HL-60/S4 treated with phorbol 12-myristate 13-acetate at 8.2 ng/mL for 4 days and 3 days (cell line): ENCODE measurements at regions not wholly inside any gene's neighbourhood (a gene's known extent, or its start where the extent isn't known, plus 50 kb on each side); places are given as distances from the start of the nearest gene placed in this dataset.
"Not testable (repeated sequence)": the region's sequence is repeated elsewhere in the genome, so short reads cannot be mapped to it uniquely, and the experiment has no call there.

Source experiments
- in situ Hi-C: fragments of 300-500 bp; cut with MboI; formaldehyde crosslinking; loops from 2 replicates; pipeline ENCODE4 v1.15.0; 2022; ENCODE audit warnings: low sequenced_read_pairs

DNA sequence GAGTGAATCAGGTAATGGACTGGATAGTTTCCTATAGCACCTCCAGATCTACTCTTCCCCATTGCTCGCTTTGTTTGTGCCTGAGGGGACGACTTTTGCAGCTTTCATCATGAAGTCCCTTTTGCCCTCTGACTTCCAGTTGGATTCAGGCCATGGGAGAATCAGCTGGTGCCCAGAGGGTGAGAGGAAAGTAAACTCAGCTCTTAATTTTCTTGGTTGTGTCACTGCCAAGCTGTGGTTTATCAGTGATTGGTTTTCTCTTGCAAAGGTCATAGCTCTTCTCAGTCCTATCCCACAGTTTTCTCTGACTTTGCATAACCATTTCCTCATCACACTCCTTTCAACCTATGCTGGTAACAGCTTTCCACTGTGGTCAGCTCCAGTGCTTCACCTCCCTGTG is 200.1 kb downstream of the KCNJ2 start:
- in situ Hi-C loops: no loop called here

DNA sequence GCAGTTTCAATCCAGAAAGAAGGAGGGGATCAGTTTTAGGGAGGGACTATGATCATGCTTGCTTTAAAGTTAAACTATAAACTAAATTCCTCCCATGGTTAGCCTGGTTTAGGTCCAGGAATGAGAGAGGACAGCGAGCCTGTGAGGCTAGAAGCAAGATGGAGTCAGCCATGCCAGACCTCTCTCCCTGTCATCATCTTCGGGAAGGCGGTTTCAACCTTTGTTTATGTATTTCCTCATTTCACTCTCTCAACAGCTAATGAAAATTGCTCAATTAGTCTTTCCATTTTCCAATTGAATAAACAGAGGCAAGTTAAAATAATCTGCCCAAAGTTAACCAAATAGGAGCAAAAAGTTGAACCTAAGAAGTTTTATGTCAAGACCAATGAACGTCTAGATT is 201.5 kb downstream of the KCNJ2 start:
- in situ Hi-C loops: no loop called here

DNA sequence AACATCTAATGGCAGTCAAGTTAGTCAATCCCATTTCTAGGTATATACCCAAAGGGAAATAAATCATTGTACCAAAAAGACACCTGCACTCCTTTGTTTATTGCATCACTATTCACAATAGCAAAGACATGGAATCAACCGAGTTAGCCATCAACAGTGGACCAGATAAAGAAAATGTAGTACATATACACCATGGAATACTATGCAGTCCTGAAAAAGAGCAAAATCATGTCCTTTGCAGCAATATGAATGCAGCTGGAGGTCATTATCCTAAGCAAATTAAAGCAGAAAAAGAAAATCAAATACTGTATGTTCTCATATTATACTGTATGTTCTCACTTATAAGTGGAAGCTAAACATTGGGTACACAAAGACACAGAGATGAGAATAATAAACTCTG is 204.0 kb downstream of the KCNJ2 start:
- in situ Hi-C loops: no loop called here

DNA sequence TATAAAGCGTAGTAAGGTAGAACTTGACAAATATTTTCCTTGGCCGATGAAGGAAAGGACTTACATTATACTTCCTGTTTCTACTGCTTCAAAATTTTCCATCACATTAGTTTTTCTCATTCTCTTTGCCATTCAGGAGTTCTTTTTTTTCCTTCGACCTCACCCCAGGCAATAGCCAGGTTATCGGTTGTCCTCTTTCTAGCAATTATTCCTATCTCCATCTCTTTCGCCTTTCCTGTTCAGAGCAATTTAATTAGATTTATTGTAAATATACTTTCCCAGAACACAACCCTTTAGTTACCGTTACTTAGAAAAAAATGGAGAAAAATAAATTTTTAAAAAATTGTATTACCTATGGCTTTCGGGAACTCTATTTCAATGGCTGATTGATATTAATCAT is 205.2 kb downstream of the KCNJ2 start:
- in situ Hi-C loops: no loop called here

DNA sequence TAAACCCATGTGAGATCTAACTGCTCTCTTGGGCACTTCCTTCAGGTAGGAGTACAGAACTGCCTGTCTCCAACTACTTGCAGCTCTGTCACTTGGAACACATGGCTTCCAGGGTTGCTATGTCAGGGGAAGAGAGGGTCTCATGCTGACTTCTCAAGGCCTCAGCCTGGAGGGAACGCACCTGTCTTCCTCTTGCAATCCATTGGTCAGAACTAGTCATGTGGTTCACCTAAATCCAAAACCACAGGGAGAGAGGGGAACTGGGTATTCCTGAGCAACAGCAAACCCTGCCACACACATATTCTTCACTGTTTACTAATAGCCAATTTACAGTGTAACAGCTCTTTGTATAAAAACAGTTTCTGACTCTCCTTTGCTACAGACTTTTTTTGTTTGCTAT is 206.1 kb downstream of the KCNJ2 start:
- in situ Hi-C loops: no loop called here

DNA sequence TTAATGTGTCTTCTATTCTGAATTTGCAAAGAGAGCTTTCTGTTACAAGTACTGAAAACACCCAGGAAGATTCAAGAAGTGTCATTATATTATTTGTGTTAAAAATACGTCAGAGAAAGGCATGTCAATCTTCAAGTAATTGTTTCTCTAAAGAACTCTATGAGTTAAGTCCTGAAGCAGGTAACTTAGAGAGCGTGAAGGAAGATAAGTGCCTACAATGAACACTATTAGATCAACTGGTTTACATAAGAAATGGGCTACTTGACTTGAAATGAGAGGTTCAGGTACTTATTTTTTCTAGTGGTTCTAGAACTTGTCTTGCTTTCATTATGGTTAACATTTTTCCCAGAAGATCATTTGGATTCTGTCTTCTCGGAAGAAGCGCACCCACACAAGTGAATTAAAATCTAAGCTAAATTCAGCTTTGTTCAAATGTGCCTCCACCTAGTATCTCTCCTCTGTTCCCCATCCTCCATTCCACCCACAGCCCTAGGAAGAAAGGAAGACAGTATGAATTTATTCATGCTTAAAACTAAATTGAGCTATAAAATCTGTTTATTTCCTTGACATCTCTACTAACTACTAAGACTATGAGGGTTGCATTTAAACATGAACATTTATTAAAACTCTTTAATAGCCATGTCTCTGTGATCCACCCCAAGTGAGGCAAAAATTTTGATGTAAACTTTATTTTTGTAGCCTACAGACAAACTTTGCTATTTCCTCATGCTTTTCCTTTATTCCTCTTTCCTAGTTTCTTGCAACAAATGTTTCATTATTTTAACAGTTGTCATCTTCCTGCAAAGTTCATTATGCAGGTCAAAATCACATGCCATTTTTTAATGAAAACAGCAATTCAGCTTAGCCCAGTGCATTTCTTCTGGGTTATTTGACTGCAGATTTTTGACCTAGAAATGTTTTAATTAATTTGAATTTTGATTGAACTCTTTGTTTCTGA is 206.8 kb downstream of the KCNJ2 start:
- in situ Hi-C loops: no loop called here

DNA sequence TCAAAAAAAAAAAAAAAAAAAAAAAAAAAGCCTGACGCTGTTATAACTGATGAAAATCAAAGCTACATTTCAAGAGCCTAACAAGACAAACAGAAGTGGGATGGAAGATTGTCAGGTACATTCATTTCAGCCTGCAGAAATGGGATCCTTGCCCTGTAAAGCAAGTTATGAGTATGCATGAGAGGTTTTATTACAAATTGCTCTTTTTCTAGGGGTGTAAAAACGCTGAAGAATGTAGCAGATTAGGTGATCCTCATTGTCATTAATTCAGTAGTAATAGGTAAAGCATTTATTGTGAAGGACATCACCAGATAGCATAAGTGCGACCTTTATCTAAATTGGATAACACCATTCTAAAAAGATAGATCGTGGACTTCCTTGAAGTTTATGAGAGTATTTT is 208.3 kb downstream of the KCNJ2 start:
- in situ Hi-C loops: no loop called here

DNA sequence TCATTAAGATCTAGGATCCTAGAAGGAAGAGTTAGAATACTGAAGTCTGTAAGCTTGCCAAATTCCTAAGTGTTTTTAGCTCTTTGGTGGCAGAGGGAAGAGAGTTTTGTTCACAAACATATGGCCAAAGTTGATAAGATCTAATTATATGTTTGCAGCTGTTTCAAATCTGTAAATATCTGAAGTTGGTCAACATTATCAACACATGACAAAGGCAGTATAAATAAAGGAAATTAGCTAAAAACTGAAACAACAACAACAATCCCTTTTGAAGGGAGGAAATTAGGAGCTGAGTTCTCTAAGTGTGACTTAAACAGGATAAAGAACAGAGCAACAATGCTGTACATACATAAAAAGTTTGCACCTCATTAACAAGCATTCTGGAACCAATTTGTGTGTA is 208.7 kb downstream of the KCNJ2 start:
- in situ Hi-C loops: no loop called here

DNA sequence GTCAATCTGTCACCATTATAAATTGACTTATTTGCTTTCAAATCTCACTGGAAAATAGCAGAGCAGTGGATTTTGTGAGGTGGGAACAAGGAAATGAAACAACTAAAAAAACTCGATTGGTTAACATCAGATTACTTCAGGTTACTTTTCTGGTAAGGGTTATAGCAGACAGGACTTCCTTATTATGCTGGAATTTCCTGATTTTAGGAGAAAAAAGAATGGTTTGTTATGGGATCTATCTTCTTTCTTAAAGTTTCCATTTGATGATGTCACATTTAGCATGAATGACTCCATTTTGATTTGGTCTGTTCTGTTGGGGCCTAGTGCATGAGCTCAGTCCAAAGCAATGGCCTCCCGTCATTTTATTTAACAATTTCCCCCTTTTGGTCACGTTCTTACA is 210.6 kb downstream of the KCNJ2 start:
- in situ Hi-C loops: no loop called here

DNA sequence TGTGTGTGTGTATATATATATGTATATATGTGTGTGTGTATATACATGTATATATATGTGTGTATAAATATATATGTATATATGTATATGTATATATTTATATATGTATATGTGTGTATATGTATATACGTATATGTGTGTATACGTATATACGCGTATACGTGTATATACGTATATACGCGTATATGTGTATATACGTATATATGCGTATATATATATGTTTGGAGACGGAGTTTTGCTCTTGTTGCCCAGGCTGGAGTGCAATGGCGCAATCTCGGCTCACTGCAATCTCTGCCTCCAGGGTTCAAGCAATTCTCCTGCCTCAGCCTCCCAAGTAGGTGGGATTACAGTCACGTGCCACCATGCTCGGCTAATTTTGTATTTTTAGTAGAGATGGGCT is 212.6 kb downstream of the KCNJ2 start:
- in situ Hi-C loops: not testable (repeated sequence)

DNA sequence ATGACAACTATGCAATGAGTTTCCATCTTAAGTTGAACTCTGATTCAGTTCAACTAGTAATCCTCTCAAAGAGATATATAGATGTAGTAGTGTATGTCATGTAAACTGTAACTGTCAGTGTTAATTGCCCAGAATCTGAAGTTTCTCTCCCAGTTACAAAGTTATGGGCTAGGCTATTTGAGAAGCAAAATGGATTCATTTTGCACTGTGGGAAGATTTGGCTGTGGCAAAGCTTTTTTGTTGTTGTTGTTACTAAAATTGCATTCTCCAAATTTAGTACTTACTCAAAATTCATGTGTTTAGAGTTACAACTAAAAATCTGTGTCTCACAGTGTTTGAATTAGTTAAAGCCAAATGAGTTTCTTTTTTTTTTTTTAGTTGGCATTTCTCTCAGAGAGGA is 219.0 kb downstream of the KCNJ2 start:
- in situ Hi-C loops: no loop called here

DNA sequence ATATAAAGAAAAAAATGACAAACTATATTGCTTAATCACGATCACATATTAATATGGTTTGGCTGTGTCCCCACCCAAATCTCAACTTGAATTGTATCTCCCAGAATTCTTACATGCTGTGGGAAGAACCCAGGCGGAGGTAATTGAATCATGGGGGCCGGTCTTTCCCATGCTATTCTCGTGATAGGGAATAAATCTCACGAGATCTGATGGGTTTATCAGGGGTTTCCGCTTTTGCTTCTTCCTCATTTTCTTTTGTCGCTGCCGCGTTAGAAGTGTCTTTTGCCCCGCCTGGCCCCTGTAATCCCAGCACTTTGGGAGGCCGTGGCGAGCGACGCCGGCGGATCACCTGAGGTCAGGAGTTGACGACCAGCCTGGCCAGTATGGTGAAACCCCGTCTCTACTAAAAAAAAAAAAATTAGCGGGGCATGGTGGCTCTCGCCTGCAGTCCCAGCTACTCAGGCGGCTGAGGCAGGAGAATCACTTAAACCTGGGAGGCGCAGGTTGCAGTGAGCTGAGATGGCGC is 220.0 kb downstream of the KCNJ2 start:
- in situ Hi-C loops: not testable (repeated sequence)

DNA sequence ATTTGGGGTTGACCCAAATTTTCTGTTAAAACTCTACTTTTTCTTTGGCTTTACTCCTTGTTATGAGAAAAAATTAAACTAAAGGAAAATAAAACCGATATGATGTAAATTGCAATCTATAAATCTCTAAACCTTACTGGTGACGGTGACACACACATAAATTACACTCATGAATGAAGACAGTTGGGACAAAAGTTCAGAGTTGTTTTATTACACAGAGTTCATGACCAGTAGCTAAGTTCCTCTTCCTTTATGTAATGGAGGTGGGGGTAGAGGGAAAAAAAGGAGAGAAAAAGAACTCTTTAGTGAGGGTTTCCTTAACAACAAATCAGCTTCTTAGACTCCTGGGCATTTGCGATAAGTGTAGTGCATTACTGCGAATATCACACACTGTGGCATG is 220.7 kb downstream of the KCNJ2 start:
- in situ Hi-C loops: no loop called here

DNA sequence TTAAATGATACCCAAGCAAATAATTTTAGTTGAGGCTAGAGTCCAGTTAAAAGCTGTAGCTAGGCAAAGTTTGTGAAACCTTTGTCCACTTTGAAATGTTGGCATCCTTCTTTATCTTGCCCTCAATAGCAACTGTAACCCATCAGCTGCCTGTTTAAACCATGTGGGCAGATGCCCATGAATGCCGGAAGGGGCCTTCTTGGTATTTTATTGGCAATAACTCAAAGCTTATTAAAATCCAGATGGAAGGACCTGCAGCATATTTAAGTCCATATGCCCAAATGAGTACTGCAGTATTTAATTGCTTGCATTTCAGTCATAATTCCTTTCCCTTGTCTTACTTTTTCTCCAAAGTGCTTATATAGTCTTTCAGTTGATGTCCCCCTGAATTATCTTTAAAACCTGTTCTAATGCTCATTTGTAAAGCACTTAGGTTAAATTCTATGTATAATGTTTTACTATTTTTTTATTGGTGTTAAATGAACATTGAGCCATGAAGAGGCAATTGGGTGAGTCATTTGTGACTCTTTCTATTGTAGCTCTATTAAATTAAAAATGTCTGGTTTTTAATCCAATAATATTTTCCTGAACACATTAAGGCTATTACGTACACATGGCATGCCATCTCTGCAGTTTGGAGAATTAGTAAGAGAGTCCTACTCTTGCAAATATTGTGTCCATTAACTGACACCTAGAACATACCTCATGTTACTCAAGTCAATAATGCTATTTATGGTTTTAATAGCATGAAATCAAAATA is 225.3 kb downstream of the KCNJ2 start:
- in situ Hi-C loops: no loop called here

DNA sequence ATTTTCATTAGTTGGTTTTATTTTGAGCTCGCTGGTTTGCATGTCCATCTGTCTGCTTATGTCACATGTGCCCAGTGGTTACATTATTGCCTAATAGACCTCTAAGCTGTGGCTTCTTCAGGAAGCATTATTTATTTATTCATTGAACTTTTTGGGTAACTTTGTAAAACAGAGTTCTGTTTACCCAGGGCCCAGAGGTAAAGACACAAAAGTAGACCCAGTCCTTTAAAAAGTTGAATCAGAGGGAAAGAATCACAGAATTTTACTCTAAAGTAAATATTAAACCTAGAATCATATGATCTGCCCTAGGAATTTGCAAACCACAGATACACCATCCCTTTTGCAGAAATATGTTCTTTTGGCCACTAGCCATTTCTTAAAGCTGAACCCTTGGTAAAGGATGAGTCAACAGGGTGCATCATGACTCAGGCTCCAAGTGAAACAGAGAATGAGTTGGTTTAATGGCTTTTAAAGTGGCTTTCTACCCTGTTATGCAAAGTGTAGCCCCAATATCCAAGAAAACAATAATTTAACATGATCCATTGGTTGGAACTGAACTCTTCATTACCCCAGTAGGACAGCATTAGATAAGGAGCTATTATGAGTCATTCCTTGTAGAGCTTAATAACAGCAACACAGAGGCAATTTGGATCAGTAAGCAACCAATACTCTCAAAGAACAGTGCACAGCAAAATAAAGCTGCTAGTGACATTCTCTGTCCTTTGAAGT is 236.3 kb downstream of the KCNJ2 start:
- in situ Hi-C loops: no loop called here

DNA sequence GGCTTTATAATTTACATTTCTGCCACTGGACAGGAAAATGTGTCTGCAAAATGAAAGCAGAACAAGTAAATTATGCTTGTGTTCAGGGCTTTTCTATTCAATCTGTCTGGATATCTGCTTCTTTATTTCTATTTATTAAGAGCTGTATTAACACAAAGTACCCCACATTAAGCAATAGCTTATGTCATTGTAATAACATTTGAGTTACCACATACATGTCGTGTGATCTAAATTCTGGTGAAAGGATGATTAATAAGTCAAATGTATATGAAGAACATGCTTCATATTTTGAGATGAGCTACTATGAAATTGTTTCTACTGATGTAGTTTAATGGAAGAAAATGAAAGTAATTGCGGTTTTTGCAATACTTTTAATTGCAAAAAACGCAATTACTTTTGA is 238.2 kb downstream of the KCNJ2 start:
- in situ Hi-C loops: no loop called here

DNA sequence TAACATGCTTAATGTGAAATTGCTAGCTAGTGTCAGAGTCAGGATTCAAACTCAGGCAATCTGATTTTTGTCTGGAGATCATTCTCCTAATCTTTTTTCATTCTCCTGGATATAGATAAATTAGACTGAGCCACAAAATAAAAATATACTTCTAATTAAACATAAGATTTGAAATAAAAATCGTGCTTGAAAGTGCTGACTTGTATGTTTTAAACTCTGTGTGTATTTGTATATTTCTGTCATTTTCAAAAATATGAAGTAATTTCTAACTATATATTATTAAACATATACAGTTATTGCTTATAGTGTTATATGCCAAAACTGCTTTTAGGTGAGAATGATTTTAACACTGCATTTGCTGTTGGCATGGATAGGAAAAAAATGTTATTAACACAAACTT is 239.4 kb downstream of the KCNJ2 start:
- in situ Hi-C loops: no loop called here

DNA sequence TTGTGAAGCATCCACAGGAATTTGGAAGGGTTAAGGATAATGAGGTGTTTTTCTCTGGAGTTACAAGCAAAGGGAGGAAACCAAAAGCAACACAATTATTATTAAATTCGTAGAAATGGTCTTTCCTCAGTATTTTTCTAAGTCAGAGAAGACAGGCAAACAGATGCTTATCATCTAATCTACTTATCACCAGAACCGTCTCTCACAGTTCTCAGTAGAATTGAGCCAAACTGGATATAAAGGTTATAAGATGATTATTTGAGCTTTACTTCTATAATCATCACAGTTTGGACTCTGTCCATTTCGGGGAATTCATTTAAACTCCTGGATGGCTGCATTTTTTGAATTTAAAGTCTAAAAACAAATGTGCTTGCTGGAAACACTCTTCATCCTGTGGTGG is 245.0 kb downstream of the KCNJ2 start:
- in situ Hi-C loops: no loop called here

DNA sequence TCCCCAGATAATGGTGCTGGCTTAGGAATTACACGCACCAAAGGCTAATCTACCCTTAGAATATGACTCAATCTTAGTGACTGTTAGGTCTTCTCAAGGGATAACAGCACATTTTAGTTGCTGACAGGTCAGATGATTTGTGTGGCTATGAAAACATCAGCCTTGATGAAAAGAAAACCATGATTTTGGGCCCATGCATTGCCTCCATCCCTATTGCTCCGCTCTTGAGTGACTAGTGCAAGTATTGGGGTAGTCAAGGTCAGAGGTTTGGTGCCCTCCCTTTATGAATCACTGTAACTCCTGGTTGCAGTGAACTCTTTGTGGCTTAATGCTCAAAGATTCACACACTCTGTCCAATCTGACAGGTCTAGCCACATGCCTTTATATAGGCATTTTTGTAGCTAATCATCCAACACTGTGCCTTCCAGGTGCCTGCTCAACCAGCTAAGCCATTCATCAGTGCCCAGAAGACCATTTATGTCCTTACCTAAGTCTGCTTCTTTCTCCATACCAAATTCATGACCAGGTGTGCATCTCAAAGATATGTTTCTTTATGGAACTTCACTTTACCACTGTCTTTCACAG is 251.6 kb downstream of the KCNJ2 start:
- in situ Hi-C loops: no loop called here

DNA sequence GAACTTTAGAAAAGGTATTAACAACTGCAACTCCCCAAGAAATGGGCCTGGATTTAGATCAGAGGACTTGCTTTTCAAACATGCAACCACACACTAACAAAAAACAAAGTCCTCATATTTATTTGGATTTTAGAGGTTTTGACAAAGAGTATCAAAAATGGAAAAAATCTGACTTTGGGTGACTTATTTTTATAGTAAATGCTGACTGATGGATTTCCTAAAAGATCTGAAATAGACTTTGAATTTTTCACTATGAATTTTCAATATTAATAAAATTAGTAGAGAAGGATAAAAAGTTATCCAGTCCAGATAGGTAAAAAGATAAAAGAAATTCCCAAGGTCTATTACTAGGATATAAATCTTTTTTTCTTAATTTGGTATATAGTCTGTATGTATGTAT is 253.5 kb downstream of the KCNJ2 start:
- in situ Hi-C loops: no loop called here

DNA sequence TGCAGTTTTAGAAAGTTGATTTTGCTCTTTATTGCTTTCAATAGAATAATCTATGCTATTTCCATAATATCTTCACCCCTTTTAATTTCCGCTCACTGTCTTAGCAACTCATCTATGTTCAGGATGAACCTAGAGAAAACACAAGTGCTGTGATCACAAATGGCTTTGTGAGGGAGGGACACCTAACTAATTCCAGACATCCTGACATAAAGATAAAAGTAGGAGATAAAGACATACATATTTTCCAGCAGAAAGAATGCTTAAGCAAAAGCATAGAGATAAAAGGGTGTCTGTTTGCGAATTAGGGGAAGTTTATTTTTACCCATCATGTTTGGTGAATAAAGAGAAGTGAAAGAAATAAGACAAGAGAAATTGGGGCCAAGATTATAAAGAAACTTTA is 254.2 kb downstream of the KCNJ2 start:
- in situ Hi-C loops: no loop called here
